ENCODE measurements at regions not wholly inside any gene's neighbourhood (a gene's known extent, or its start where the extent isn't known, plus 50 kb on each side); places are given as distances from the start of the nearest gene placed in this dataset.

DNA sequence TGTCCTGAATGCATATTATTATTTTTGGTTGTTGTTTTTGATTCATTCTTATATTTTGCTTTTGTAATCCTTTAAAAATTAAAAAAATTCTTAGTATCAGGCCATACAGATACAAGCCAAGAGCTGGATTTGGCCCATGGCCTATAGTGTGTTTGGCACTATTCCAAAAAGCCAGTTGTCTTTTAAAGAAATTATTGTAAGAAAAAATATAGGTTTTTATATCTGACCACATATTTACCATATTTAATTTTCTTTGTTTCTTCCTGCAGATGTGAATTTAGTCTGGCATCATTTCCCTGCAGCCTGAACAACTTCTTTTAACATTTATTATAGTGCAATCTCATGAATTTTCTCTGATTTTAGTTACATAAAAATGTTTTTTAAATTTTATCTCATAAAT is 652.8 kb upstream of the NR3C2 start:
- TF ChIP-seq EP300 (IDR thresholded peaks at IDR 0.05) (no peak), POLR2A (IDR thresholded peaks at IDR 0.05) (no peak), POLR2AphosphoS5 (IDR thresholded peaks at IDR 0.05) (no peak)
